HG03196 (cell line): ENCODE measurements at regions not wholly inside any gene's neighbourhood (a gene's known extent, or its start where the extent isn't known, plus 50 kb on each side); places are given as distances from the start of the nearest gene placed in this dataset.

Experiments used
- ATAC-seq: cut with Tn5 transposase; IDR thresholded peaks from one replicate; pipeline ENCODE4 v1.9.1; 2021; ENCODE audit not compliant: unreplicated experiment

DNA sequence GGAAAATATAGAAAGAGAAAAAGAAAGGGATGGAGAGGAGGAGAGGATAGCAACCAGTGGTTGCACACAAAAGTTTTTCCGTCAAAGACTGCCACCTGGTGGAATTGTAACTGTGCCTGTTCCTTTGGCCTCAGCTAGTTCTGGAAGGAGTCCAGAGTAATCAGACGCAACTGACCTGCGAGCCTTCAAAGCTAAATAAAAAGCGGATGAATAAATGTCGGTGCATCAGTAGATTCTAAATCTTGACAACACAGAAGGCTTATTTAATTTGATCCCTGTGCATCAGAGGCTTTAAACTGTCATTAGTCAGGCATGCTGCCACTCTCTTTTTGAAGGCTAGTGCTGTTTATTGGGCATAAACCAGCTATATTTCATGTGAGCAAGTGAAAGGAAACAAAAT is 132.9 kb upstream of the ACO1 start:
- ATAC-seq, result peak; percentile 73

- ATAC-seq, result no peak
Measured at GRCh38 chr9:32253731-32254130, 130.7 kb upstream of the ACO1 start.

DNA sequence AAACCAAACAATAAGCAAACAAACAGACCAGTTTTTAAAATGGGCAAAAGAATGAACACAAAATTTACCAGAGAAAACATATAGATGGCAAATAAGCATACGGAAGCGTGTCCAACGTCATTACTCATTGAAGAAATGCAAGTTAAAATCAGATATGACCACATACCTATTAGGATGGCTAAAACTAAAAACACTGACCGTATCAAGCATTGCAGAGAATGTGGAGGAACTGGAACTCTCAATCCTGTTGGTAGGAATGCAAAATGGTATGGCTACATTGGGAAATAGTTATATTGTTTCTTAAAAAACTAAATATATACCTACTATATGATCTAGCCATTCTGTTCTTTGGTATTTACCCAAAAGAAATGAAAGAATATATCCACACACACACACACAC is 129.4 kb upstream of the ACO1 start:
- ATAC-seq, result no peak

DNA sequence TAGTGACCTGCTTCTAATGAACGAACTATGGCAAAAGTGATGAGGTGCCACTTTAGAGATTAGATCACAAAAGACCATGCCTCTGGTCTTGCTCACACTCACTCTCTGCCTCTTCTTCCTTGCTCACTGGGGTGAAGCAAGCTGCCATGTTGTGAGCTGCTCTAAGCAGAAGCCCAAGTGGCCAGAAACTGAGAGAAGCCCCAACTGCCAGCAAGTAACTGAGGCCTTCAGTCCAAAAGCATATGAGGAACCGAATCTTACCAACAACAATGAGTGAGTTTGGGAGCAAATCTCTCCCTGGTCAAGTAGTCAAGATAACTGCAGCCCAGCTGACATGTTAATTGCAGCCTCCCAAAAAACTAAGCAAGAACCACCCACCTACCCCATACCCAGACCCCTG is 126.0 kb upstream of the ACO1 start:
- ATAC-seq, result no peak

- ATAC-seq, result no peak
Measured at GRCh38 chr9:32260151-32260862, 124.1 kb upstream of the ACO1 start.

DNA sequence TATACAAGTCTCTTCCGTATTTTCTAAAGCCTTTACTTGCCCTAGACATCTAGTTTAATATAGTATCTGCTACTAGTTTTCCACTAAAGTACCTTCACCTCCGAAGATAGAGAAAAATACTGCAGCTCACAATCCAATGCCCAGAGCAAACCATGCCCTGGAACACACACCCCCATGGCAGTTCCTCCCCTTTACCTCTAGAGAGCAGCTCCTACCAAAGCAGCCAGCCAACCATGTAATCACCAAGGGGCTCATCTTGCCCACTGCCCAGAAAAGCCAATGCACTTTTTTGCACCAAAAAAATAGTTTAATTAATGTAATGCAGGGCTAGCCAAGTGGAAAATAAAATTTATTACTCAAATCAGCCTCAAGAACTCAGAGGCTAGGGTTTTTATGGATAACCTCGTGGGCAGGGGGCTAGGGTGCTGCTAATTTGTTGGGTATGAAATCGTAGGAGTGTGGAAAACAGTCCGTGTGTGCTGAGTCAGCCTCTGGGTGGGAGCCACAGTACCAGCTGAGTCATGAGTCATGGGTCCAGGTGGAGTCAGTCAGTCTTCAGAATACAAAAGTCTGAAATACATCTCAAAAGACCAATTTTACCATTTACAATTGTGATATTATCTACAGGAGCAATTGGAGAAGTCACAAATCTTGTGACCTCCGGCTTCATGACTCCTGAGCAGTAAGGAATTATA is 120.1 kb upstream of the ACO1 start:
- no peak for ATAC-seq

DNA sequence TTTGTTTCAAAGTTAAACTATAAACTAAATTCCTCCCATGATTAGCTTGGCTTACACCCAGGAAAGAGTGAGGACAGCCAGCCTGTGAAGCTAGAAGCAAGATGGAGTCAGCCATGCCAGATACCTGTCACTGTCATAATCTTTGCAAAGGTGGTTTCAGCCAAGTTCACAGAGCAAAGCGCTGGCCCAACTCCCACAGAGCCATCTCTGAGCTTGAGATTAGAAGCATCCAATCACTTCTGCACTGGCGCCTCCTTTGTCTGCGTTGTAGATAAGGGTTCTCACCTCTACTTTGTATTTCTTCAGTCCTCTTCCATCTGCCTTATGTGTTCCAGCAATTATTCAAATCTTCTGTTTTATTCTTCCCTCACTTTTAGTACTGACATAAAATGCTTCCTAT is 119.4 kb upstream of the ACO1 start:
- no peak for ATAC-seq

DNA sequence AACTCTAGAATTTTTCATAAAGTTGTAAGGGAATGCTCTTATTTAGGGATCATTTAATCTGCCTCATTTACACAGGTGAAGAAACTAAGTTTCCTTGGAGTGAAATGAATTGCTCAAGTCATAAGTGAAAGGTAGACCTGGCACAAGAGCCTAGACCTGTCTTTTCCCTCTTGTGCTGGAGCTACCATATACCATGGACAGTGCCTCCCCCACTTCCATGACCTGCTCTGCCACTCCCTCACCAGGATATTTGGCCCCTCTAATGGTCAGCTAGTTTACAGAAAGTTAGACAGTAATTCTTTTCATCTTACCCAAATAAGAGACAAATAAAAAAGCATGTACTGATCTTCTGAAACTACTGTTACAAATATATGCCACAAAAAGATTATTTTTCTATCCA is 105.5 kb upstream of the ACO1 start:
- ATAC-seq, result no peak

GRCh38 chr9:32289756-32290155 is 94.7 kb upstream of the ACO1 start:
- ATAC-seq, result no peak

- ATAC-seq, result no peak
Measured at GRCh38 chr9:32291370-32291769, 93.1 kb upstream of the ACO1 start.

- no peak for ATAC-seq
Measured at GRCh38 chr9:32292611-32293010, 91.8 kb upstream of the ACO1 start.

DNA sequence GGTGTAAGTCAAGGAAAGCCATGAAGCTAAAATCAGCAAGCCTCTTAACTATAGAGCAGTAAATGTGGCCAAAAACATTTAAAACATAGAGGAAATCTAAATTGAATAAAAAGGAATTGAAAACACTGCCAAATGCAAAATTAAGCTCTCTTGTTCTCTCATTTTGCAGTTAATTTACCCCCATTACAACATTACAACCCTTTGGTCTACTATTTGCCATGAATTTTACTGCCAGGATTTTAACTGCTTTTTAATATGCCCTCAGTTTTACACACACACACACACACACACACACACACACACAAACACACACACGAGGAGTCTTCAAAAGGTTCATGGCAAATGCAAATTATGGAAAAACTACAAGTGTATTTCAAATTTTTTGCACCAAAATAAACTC is 91.4 kb upstream of the ACO1 start:
- ATAC-seq, result no peak

DNA sequence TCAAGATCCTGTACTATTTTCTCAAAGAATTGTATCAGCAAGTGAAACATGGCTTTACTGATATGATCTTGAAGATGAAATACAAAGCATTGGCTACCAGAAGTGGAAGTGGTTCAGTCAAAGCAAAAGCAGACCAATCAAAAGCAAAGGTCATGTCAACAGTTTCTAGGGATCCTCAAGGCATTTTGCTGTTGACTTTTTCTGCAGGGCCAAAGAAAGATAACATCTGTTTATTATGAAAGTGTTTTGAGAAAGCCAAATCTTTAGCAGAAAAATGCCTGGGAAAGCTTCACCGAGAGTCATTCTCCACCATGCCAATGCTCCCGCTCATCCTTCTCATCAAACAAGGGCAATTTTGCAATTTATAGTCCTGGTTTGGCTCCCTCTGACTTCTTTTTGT is 90.3 kb upstream of the ACO1 start:
- no peak for ATAC-seq

DNA sequence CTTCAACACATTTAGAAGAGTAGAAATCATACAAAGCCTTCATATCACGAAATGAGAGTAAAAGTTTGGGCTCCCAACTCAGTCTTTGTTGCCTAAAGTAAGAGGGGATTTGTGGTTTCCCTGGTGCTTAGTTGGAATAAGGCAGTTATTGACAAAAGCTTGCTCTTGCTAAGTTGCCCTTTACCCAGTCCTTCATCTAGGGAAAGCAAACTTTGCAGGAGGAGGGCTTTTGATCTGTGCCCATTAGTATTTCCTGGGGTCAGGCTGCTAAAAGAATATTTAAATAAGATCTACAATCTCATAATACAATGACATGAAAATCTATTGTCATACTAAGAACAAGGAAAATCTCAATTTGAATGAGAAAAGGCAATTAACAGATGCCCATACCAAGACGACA is 84.1 kb upstream of the ACO1 start:
- ATAC-seq, result no peak

GRCh38 chr9:32304495-32304894 is 79.9 kb upstream of the ACO1 start:
- ATAC-seq, result no peak

- ATAC-seq, result no peak
Measured at GRCh38 chr9:32306006-32306405, 78.4 kb upstream of the ACO1 start.

DNA sequence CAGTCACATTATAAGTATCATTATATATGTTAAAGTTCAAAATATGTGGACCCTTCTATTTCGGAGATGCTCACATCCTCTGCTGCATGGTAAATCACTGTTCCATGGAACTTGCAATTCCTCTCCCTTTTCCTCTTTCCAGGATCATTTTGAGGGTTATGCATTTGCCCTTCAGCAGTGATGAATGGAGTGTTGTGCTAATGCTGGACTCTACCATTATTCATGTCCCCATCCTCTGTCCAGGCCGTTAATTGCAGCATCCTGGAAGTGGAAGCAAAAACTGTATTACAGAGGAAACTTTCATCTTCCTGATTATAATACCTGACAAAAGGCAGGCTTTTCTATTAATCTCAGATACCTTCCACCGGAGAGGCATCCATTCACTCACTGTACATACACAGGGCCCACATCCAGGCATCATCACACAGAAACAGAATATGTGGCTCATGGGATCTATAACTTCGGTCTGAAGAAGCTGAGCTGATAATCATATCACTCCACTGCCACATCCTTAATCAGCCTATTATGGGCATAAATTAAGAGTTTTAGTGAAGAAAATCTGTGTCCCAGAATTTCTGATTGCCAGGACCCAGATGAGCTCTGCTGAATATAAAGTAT is 65.0 kb upstream of the ACO1 start:
- ATAC-seq, result no peak

DNA sequence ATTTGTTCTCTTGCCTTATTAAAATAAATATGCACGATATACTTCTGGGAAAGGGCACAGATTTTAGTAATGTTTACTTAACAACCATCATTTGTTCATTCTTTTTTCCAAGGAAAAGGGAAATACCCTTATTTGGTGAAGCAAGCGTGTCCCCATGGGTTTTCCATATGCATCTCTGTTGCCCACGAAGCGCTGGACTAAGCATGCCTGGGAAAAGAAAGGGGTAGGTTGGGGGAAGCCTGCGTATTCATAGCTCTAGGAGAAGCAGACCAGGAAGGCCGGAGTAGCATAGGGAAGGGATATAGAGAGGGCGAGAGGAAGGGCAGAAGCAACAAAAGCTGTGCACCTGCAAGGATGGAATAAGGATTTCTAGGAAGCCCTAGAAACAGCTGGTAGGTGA is 61.8 kb upstream of the ACO1 start:
- no peak for ATAC-seq

DNA sequence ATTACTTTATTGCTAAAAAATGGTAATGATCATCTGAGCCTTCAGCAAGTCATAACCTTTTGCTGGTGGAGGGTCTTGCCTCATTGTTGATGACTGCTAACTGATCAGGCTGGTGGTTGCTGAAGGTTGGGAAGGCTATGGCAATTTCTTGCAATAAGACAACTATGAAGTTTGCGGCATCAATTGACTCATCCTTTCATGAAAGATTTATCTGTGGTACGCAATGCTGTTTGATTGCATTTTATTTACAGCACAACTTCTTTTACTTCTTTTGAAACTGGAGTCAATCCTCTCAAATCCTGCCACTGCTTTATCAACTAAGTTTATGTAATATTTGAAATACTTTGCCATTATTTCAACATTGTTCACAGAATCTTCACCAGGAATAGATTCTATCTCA is 58.3 kb upstream of the ACO1 start:
- ATAC-seq, result no peak

DNA sequence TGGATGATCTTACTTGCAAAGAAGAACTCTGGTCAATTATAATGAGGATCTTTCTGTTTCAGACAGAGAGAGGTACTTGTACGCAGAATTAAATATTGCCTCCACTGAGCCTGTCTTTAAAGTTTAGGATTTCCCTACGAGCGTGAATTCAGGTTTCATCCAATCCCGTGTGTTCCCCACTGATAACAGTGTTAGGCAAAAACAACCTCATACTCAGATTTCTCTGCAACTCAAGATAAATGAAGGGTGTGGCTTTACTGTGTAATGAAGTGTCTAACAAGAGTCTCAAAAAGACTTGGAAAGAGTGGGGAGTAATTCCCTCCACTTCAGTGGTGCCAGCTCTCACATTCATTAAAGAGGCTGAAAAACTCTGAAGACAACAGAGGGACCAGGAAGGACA is 53.2 kb upstream of the ACO1 start:
- ATAC-seq, result no peak

GRCh38 chr9:32334112-32334511 is 50.3 kb upstream of the ACO1 start:
- no peak for ATAC-seq
